ENCODE measurements at regions not wholly inside any gene's neighbourhood (a gene's known extent, or its start where the extent isn't known, plus 50 kb on each side); places are given as distances from the start of the nearest gene placed in this dataset.

- TF ChIP-seq CTCF (IDR thresholded peaks at IDR 0.05) (no peak), POLR2A (IDR thresholded peaks at IDR 0.05) (no peak)
These were observed 97.2 kb upstream of the IGSF21 start for GRCh38 chr1:18010408-18010807.
